ENCODE measurements at regions not wholly inside any gene's neighbourhood (a gene's known extent, or its start where the extent isn't known, plus 50 kb on each side); places are given as distances from the start of the nearest gene placed in this dataset.

GRCh38 chr16:35725949-35726348 is 2266.5 kb downstream of the TP53TG3F start:
- Histone ChIP-seq H3K9me3 (replicated peaks in 1 of 11) (peaks cover 36 to 74% (median 57%) of the 10 kb centered on the region in 11 experiments), H3K9ac (no peak overlapping the region), H4K20me1 (no peaks in the 10 kb centered on the region), H3K4me3 (no peak overlapping the region), H3K27ac (no peak overlapping the region), H3K4me2 (no peak overlapping the region), H3K27me3 (no peaks in the 10 kb centered on the region), H3K36me3 (no peaks in the 10 kb centered on the region), H3K4me1 (no peaks in the 10 kb centered on the region)
- no peak for TF ChIP-seq Cebpa-rat (IDR thresholded peaks at IDR 0.05)

GRCh38 chr16:35730251-35730650 is 2270.8 kb downstream of the TP53TG3F start:
- Histone ChIP-seq H3K9me3 (replicated peaks in 1 of 11) (peaks cover 15 to 65% (median 33%) of the 10 kb centered on the region in 11 experiments), H3K27me3 (no peaks in the 10 kb centered on the region), H3K27ac (no peak overlapping the region), H3K36me3 (no peaks in the 10 kb centered on the region), H3K4me2 (no peak overlapping the region), H4K20me1 (no peaks in the 10 kb centered on the region), H3K4me1 (no peaks in the 10 kb centered on the region), H3K4me3 (no peak overlapping the region), H3K9ac (no peak overlapping the region)
- TF ChIP-seq Cebpa-rat (IDR thresholded peaks at IDR 0.05): no peak

- no peaks in the 10 kb centered on the region for H4K20me1 ChIP-seq
- no peak overlapping the region for H3K4me3 ChIP-seq
- H3K4me1 ChIP-seq: no peaks in the 10 kb centered on the region
- no peak overlapping the region for H3K27ac ChIP-seq
- H3K4me2 ChIP-seq: no peak overlapping the region
- no peak for TF ChIP-seq Cebpa-rat (IDR thresholded peaks at IDR 0.05)
- no peaks in the 10 kb centered on the region for H3K36me3 ChIP-seq
- H3K9me3 ChIP-seq (replicated peaks in 1 of 11): peaks cover 18 to 64% (median 44%) of the 10 kb centered on the region in 11 experiments; a peak in 21 of 22 replicates
- H3K27me3 ChIP-seq: no peaks in the 10 kb centered on the region
- H3K9ac ChIP-seq: no peak overlapping the region
These were observed 2272.1 kb downstream of the TP53TG3F start for GRCh38 chr16:35731341-35732040.

GRCh38 chr16:35732046-35732810 is 2272.8 kb downstream of the TP53TG3F start:
- H3K9me3 ChIP-seq (replicated peaks in 1 of 11): peaks cover 18 to 58% (median 41%) of the 10 kb centered on the region in 11 experiments; a peak in 21 of 22 replicates
- no peaks in the 10 kb centered on the region for H3K36me3 ChIP-seq
- H3K27me3 ChIP-seq: no peaks in the 10 kb centered on the region
- TF ChIP-seq Cebpa-rat (IDR thresholded peaks at IDR 0.05): no peak
- no peaks in the 10 kb centered on the region for H4K20me1 ChIP-seq
- H3K4me2 ChIP-seq: no peak overlapping the region
- H3K27ac ChIP-seq: no peak overlapping the region
- H3K4me1 ChIP-seq: no peaks in the 10 kb centered on the region
- H3K4me3 ChIP-seq: no peak overlapping the region
- no peak overlapping the region for H3K9ac ChIP-seq

- TF ChIP-seq Cebpa-rat (IDR thresholded peaks at IDR 0.05): no peak
These were observed 2274.0 kb downstream of the TP53TG3F start for GRCh38 chr16:35733278-35733965.

GRCh38 chr16:35733971-35734702 is 2274.7 kb downstream of the TP53TG3F start:
- no peak overlapping the region for H3K4me2 ChIP-seq
- TF ChIP-seq Cebpa-rat (IDR thresholded peaks at IDR 0.05): no peak
- no peaks in the 10 kb centered on the region for H4K20me1 ChIP-seq
- H3K27me3 ChIP-seq: no peaks in the 10 kb centered on the region
- H3K27ac ChIP-seq: no peak overlapping the region
- H3K36me3 ChIP-seq: no peaks in the 10 kb centered on the region
- H3K9ac ChIP-seq: no peak overlapping the region
- H3K4me3 ChIP-seq: no peak overlapping the region
- H3K9me3 ChIP-seq (replicated peaks in 1 of 11): peaks cover 14 to 48% (median 32%) of the 10 kb centered on the region in 11 experiments; a peak in 20 of 22 replicates
- no peaks in the 10 kb centered on the region for H3K4me1 ChIP-seq

More at GRCh38 chr16:35733278-35733965, 2274.0 kb downstream of the TP53TG3F start:
- Histone ChIP-seq H3K36me3 (no peaks in the 10 kb centered on the region), H3K27me3 (no peaks in the 10 kb centered on the region), H3K27ac (no peak overlapping the region), H4K20me1 (no peaks in the 10 kb centered on the region), H3K4me1 (no peaks in the 10 kb centered on the region), H3K4me3 (no peak overlapping the region), H3K9me3 (replicated peaks in 1 of 11) (peaks cover 14 to 49% (median 32%) of the 10 kb centered on the region in 11 experiments; a peak in 20 of 22 replicates), H3K4me2 (no peak overlapping the region), H3K9ac (no peak overlapping the region)

- Histone ChIP-seq H3K27ac (no peak overlapping the region), H3K4me1 (no peaks in the 10 kb centered on the region; a peak in 1 of 20 replicates), H3K9ac (no peak overlapping the region), H3K27me3 (no peaks in the 10 kb centered on the region), H3K9me3 (replicated peaks in 1 of 11) (peaks cover 14 to 42% (median 32%) of the 10 kb centered on the region in 11 experiments; a peak in 20 of 22 replicates), H3K4me2 (no peak overlapping the region), H3K4me3 (no peak overlapping the region), H3K36me3 (no peaks in the 10 kb centered on the region), H4K20me1 (no peaks in the 10 kb centered on the region; a peak in 1 of 22 replicates)
- no peak for TF ChIP-seq Cebpa-rat (IDR thresholded peaks at IDR 0.05)
These were observed 2275.5 kb downstream of the TP53TG3F start for GRCh38 chr16:35734728-35735402.

GRCh38 chr16:35735403-35736251 is 2276.2 kb downstream of the TP53TG3F start:
- Histone ChIP-seq H3K4me3 (no peak overlapping the region), H3K27ac (no peak overlapping the region), H3K36me3 (no peaks in the 10 kb centered on the region), H3K27me3 (no peaks in the 10 kb centered on the region), H3K9me3 (replicated peaks in 1 of 11) (peaks cover 8 to 42% (median 27%) of the 10 kb centered on the region in 11 experiments; a peak in 20 of 22 replicates), H4K20me1 (no peaks in the 10 kb centered on the region; a peak in 1 of 22 replicates), H3K9ac (no peak overlapping the region), H3K4me1 (no peaks in the 10 kb centered on the region; a peak in 1 of 20 replicates), H3K4me2 (no peak overlapping the region)
- TF ChIP-seq Cebpa-rat (IDR thresholded peaks at IDR 0.05): no peak

Data from BLaER1 treated with 17β-estradiol and CSF1 and Interleukin-3, amounts not matched to agents 10 nM and 100 nM (cell line).